IgD-negative memory B cell (primary cell): ENCODE measurements at regions not wholly inside any gene's neighbourhood (a gene's known extent, or its start where the extent isn't known, plus 50 kb on each side); places are given as distances from the start of the nearest gene placed in this dataset.

Experiments
- H3K27ac Mint-ChIP-seq, 3 donors: one replicate each; pipeline ENCODE4 v1.8.0; 2020 to 2022; ENCODE audit warnings: mild to moderate bottlenecking in 3 of 3, mixed read lengths in 3 of 3, moderate library complexity in 1 of 3
- H3K27me3 Mint-ChIP-seq: one replicate; pipeline ENCODE4 v1.8.0; 2021; ENCODE audit warnings: mixed read lengths
- H3K36me3 Mint-ChIP-seq: one replicate; pipeline ENCODE4 v1.8.0; 2020; ENCODE audit warnings: mild to moderate bottlenecking, mixed read lengths
- H3K4me1 Mint-ChIP-seq, 3 donors: one replicate each; pipeline ENCODE4 v1.8.0; 2020 to 2022; ENCODE audit warnings: mixed read lengths in 3 of 3, mild to moderate bottlenecking in 1 of 3
- H3K4me3 Mint-ChIP-seq, 4 donors: one replicate each; pipeline ENCODE4 v1.8.0; 2020 to 2022; ENCODE audit warnings: mild to moderate bottlenecking in 4 of 4, mixed read lengths in 4 of 4, moderate library complexity in 3 of 4
- H3K9me3 Mint-ChIP-seq, 3 donors: one replicate each; pipeline ENCODE4 v1.8.0; 2020 to 2021; ENCODE audit warnings: mixed read lengths in 3 of 3, mild to moderate bottlenecking in 1 of 3

DNA sequence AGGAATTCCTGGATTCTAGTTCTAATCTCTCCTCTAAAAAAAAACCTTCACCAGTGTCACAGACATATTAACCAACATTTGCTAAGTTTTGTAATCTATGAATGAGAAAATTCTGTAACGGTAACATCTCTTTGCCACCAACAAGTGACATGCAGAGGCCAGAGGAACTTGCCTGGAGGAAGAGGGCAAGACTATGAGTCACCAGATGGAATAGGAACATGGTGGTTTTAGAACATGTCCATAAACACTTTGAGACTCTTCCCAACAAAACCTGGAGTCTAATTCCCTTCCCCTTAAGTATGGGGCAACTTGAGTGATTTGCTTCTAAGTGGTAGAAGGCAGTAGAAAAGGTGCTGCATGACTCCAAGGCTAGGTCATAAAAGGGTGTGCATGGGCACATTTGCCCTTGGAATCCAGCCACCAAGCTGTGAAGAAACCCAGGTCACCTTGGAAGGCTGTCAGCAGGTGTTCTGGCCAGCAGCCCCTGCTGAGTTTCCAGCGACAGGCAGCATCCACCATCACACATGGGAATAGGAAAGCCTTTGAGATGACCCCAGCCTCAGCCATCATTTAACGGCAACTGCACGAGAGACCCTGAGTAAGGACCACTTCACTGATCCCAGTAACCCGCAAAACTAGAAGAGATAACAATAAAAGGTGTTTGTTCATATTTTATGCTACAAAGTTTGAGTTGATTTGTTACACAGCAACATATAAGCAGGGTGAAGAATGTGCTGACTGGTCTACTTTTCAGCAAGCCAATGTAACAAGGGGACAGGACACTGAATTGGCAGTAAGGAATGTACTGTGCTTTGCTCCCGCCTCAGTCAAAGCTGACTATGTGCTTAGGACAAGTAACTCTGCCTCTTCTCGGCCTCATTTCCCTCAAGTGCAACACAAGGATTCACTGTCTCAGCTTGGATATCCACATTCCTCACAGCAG, 90.6 kb downstream of the SKA1 start:
- no peaks in the 10 kb centered on the region for H3K36me3 Mint-ChIP-seq
- no peaks in the 10 kb centered on the region for H3K27me3 Mint-ChIP-seq
- H3K27ac Mint-ChIP-seq: no peak overlapping the region
- no peaks in the 10 kb centered on the region for H3K4me1 Mint-ChIP-seq
- H3K4me3 Mint-ChIP-seq: no peak overlapping the region
- no peaks in the 10 kb centered on the region for H3K9me3 Mint-ChIP-seq

DNA sequence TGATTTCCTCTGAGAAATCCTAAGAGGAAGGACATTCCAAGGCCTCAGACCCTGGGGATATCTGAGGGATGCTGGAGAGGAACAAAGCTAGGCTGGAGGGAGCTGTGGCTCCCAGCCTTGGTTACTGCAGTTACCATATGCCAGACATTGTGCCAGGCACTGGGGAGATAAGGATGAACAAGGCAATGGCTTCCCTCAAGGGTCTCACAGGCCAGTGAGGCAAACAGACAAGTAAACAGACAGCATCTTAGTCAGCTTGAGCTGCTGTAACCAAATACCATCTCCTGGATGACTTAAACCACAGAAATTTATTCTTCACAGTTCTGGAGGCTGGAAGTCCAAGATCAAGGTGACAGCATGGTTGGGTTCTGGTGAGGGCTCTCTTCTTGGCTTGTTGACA, 91.8 kb downstream of the SKA1 start:
- Mint-ChIP-seq H3K4me1 (no peaks in the 10 kb centered on the region), H3K27ac (no peak overlapping the region), H3K36me3 (no peaks in the 10 kb centered on the region), H3K9me3 (no peaks in the 10 kb centered on the region), H3K27me3 (peaks cover 2% of the 10 kb centered on the region), H3K4me3 (no peak overlapping the region)

DNA sequence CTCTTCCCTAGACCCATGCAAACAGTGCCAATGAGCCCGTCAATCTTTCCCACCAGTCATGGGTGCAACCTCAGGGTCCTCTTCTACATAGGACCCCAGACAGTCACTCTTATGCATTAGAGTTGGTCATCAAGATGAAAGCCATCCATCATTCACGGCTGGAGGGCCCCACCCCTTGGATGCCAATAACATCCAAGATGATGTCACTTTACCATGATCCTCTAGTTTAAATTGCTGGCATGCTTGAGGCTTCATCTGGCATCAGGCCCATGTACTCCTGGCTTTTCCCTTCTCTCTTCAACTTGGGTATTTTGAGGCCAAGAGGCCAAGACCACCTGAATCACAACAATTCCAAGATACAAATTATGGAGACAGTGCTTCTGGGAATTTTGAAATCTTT, 91.1 kb upstream of the MAPK4 start:
- no peaks in the 10 kb centered on the region for H3K9me3 Mint-ChIP-seq
- no peaks in the 10 kb centered on the region for H3K36me3 Mint-ChIP-seq
- peaks cover 8% of the 10 kb centered on the region for H3K27me3 Mint-ChIP-seq
- no peak overlapping the region for H3K4me3 Mint-ChIP-seq
- no peak overlapping the region for H3K27ac Mint-ChIP-seq
- H3K4me1 Mint-ChIP-seq: no peaks in the 10 kb centered on the region

DNA sequence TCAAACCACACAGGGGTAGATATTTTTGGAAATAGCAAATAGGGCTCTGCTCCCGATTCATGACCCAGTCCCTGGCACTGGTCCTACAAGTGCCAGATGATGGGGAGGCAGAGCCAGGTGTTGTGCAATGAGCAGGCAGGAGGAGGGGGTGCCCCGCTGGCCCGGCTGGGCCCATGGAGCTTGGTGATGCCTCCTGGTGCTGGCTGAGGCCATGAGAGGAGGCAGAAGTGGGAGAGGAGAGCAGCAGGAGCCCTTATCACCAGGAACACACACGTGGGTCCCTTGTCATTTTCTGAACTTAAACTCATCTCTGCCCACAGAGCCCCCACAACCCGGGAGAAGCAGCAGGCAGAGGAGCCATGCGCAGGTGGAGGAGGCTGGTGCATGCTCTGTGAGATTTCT, 90.5 kb upstream of the MAPK4 start:
- Mint-ChIP-seq H3K27me3 (peaks cover 8% of the 10 kb centered on the region), H3K4me1 (no peaks in the 10 kb centered on the region), H3K9me3 (no peaks in the 10 kb centered on the region), H3K36me3 (no peaks in the 10 kb centered on the region), H3K4me3 (no peak overlapping the region), H3K27ac (no peak overlapping the region)

DNA sequence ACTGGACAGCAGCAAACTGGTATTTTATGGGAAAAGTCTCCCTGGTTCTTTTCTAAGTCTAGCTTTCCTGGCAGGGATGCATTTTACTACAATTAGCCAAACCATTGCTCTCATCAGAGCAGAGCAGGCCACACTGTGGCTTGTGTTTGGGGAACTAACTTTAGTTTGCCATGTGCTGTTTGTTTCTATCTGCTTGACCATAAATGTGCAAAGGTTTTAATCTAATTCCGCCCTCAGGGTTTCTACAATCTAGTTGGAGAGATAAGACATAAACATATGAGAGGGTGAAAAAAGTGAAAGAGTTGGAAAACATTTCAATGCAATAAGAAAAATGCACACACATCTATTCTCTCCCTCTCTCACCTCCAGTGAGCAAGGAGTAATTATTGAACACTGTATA, 86.9 kb upstream of the MAPK4 start:
- H3K9me3 Mint-ChIP-seq: peaks cover 0 to 5% (median 4%) of the 10 kb centered on the region in 3 donors
- H3K4me3 Mint-ChIP-seq: no peak overlapping the region
- no peaks in the 10 kb centered on the region for H3K4me1 Mint-ChIP-seq
- no peaks in the 10 kb centered on the region for H3K36me3 Mint-ChIP-seq
- H3K27ac Mint-ChIP-seq: no peak overlapping the region
- H3K27me3 Mint-ChIP-seq: peaks cover 9% of the 10 kb centered on the region

DNA sequence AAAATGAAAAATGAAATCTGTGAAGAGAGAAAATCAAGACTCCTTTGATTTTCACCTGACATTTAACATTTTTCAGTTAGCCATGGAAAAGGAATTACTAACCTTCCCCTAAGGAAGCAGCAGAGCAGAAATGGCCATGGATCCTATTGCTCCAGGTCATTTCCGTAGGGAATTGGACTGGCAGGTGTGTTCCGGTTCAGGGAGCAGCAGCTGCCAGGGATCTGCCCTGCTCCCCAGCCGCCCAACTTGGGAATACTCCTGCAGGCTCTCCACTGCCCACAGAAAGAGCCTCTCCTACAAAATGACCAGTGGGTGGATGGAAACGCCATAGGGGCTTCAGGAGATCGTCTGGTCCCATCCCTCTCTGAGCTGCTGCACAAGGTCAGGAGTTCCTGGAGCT, 86.0 kb upstream of the MAPK4 start:
- H3K4me3 Mint-ChIP-seq: no peak overlapping the region
- H3K4me1 Mint-ChIP-seq: no peaks in the 10 kb centered on the region
- no peaks in the 10 kb centered on the region for H3K36me3 Mint-ChIP-seq
- H3K9me3 Mint-ChIP-seq: peaks cover 0 to 5% (median 4%) of the 10 kb centered on the region in 3 donors
- H3K27me3 Mint-ChIP-seq: peaks cover 9% of the 10 kb centered on the region
- no peak overlapping the region for H3K27ac Mint-ChIP-seq

DNA sequence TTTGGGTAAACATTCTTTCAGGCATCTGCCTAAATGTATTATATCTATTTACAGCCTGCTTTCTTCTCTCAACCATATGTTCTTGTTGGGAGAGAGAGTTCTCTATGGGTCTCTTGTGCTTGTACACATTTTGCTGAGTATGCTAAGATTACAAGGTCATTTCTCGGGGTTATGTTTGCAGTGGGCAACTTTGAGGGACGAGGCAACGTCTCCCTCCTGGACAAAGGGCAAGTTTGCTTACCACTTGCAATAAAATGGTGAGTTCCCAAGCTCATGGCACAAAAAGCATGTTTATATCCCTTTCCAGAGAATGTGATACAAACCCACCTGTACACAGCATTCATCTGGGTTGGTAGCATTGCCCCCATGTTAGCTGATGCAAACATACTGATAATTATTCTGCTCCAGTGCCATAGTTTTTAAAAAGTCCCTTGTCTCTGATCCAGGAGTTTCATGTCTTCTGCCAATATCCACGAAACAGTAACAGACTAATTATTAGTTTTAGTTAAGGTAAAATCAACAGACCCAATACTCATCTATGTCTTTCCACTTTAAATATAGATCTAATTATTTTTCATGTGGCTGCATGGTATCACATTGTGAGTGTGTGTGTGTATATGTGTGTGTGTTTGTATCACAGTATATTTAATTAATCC, 84.2 kb upstream of the MAPK4 start:
- Mint-ChIP-seq H3K9me3 (peaks cover 0 to 5% (median 4%) of the 10 kb centered on the region in 3 donors), H3K4me3 (no peak overlapping the region), H3K27ac (no peak overlapping the region), H3K4me1 (no peaks in the 10 kb centered on the region), H3K36me3 (no peaks in the 10 kb centered on the region), H3K27me3 (peaks cover 9% of the 10 kb centered on the region)

DNA sequence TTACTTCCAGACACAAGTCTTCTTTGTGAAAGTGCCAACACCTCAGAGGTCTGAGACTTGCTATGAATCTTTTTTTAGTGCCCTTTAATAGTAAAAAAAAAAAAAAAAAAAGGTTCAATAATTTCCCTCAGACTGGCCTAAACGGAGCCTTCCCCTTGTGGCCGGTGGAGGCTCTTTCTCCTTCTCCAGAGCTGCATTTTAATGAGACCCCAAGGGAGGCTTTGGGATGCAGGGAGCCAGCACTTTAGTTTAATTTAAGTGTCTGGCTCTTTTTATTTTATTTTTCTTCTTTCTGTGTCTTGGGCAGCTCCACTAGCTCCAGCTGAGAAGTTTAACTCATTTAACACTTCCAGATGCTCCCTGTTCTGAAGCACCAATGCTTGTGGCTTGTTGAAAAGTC, 67.8 kb upstream of the MAPK4 start:
- Mint-ChIP-seq H3K27ac (no peak overlapping the region), H3K4me3 (no peak overlapping the region), H3K36me3 (no peaks in the 10 kb centered on the region), H3K4me1 (no peaks in the 10 kb centered on the region), H3K9me3 (peaks cover 5 to 8% (median 6%) of the 10 kb centered on the region in 3 donors), H3K27me3 (peaks cover 1% of the 10 kb centered on the region)

DNA sequence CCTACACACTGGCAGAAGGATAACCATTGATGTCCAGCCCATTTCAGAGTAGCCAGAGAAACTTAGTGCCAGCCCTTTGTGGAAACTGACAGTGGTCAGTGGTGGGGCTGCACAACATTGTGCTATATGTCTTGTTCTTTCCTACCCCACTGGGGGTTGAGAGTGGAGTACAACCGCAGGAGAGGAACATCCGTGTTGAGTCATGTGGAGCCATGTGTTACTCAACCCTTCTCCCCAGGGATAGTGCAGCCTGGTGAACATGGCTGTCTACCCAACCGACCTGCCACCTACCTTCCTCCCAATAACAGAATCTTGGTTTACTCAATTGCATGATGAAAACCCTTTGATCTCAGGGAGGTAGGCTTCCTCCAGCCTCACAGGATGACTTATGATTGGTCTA, 65.3 kb upstream of the MAPK4 start:
- H3K9me3 Mint-ChIP-seq: peaks cover 7 to 12% (median 8%) of the 10 kb centered on the region in 3 donors
- no peaks in the 10 kb centered on the region for H3K4me1 Mint-ChIP-seq
- H3K4me3 Mint-ChIP-seq: no peak overlapping the region
- peaks cover 3% of the 10 kb centered on the region for H3K36me3 Mint-ChIP-seq
- H3K27ac Mint-ChIP-seq: no peak overlapping the region
- no peaks in the 10 kb centered on the region for H3K27me3 Mint-ChIP-seq

DNA sequence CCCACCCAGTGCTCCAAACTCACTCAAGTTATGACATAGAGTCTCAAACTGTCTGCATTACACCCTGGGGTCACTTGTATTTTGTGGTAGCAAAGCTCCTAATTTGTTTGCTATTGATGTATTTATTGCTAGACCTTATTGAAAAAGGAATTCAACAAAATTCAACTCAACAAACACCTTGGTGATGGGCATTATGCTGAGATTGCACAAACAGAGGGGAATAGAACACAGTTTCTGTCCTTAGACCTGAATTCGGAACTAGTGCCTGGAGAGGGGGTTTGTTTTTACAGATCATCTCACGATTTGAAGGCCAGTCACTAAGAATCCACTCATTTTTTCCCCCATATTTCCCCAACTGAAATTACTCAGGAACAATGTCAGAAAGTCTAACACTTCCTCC, 53.5 kb upstream of the MAPK4 start:
- Mint-ChIP-seq H3K27ac (no peak overlapping the region), H3K4me3 (no peak overlapping the region), H3K27me3 (peaks cover 17% of the 10 kb centered on the region), H3K4me1 (no peaks in the 10 kb centered on the region), H3K36me3 (no peaks in the 10 kb centered on the region), H3K9me3 (peaks cover 2 to 9% (median 6%) of the 10 kb centered on the region in 3 donors)

DNA sequence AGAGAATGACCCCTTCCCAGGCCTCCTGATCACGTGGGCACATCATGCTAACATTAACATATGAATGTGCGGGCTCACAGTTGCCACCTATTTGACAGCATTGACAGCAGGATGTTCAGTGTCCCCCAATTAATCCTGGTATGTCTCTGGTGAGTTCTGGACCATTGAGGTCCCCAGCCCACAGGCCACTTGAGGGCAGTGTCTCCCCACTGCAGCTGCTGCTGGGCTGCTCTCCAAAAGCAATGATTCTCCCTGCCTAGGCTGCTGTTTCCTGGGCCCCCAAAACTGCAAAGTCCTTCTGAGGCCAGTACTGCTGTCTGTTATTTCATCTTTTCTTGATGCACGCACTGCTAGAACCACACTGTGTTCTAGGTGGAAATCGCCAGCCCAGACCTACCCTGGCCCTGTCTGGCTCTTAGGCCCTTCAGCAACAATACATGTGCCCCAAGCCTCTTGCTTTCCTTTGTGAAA, 52.7 kb upstream of the MAPK4 start:
- H3K4me1 Mint-ChIP-seq: no peaks in the 10 kb centered on the region
- H3K9me3 Mint-ChIP-seq: peaks cover 2 to 9% (median 4%) of the 10 kb centered on the region in 3 donors
- no peak overlapping the region for H3K27ac Mint-ChIP-seq
- no peak overlapping the region for H3K4me3 Mint-ChIP-seq
- H3K27me3 Mint-ChIP-seq: peaks cover 13% of the 10 kb centered on the region
- H3K36me3 Mint-ChIP-seq: no peaks in the 10 kb centered on the region

DNA sequence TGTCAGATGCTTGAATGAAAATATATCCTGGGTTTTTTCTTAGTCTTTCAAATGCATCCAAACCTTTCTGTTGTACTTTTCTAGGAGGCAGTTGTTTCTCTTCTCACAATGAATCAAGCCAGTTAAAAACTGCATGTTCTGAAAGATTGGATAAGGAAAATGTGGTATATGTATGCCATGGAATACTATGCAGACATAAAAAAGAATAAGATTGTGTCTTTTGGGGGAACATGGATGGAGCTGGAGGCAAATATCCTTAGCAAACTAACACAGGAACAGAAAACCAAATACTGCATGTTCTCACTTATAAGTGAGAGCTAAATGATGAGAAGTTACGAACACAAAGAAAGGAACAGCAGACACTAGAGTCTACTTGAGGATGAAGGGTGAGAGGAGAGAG, 51.7 kb upstream of the MAPK4 start:
- no peaks in the 10 kb centered on the region for H3K4me1 Mint-ChIP-seq
- H3K36me3 Mint-ChIP-seq: no peaks in the 10 kb centered on the region
- no peak overlapping the region for H3K4me3 Mint-ChIP-seq
- H3K27me3 Mint-ChIP-seq: peaks cover 13% of the 10 kb centered on the region
- H3K27ac Mint-ChIP-seq: no peak overlapping the region
- peaks cover 2 to 9% (median 4%) of the 10 kb centered on the region in 3 donors for H3K9me3 Mint-ChIP-seq

DNA sequence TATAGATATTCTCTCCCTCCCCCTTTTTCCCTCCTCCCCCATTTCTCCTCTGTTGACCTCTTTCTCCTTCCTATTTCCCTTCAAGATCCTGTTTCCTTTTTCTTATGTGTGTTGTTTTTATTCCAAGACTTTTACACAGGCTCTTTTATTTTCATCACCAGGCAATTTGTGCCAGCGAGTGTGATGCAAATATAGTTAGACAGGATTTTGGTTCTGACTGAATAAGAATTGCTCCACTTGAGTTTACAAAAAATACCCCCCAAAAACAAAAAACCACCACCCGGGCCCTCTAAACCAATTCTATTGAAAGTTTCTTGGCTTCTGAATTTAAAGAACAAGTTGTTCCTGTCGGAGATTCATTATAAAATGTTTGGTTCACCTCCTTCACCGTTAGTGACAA, 50.9 kb upstream of the MAPK4 start:
- peak overlapping the region in 1 of 3 donors; percentile 76 for H3K27ac Mint-ChIP-seq
- H3K36me3 Mint-ChIP-seq: no peaks in the 10 kb centered on the region
- peaks cover 0 to 9% (median 2%) of the 10 kb centered on the region in 3 donors for H3K9me3 Mint-ChIP-seq
- no peaks in the 10 kb centered on the region for H3K4me1 Mint-ChIP-seq
- H3K27me3 Mint-ChIP-seq: peaks cover 9% of the 10 kb centered on the region
- H3K4me3 Mint-ChIP-seq: no peak overlapping the region
